HCT116 (cell line): ENCODE measurements at regions not wholly inside any gene's neighbourhood (a gene's known extent, or its start where the extent isn't known, plus 50 kb on each side); places are given as distances from the start of the nearest gene placed in this dataset.

Experiments
- ATAC-seq: fragments of 200-7000 bp; cut with Tn5 transposase; 2 replicates; pipeline ENCODE4 v1.9.1; 2020; ENCODE audit warnings: mild to moderate bottlenecking, moderate library complexity
- BruUV-seq: library from RNA; stranded (reverse); fragments of 400-500 nt; replicated peaks from 2 replicates; lab custom pipeline; 2021; lab: Mats Ljungman, UMichigan
- CTCF ChIA-PET: fragments of 300-600 bp; sonication (Branson Sonifier 250); formaldehyde crosslinking; loops from one replicate; lab custom pipeline; 2021; ENCODE audit warnings: antibody characterized with exemption; lab: Charles Lee
- POLR2A ChIA-PET: fragments of 300-600, 350-600 bp; sonication (Branson Sonifier 250); formaldehyde crosslinking; loops from one replicate; lab custom pipeline; 2021; ENCODE audit warnings: antibody characterized with exemption; lab: Charles Lee
- RAD21 ChIA-PET, 2 experiments: fragments of 300-600 bp; sonication (Branson Sonifier 250); formaldehyde crosslinking; loops; one replicate each; lab custom pipeline; 2023; ENCODE audit warnings: low total read pairs in 2 of 2; ENCODE audit not compliant: uncharacterized antibody in 2 of 2, unreplicated experiment in 2 of 2, low non-redundant PET in 1 of 2; lab: Charles Lee
- DNase-seq: peaks from one replicate; pipeline ENCODE4 v3.0.0-alpha.2; 2010; ENCODE audit warnings: low read depth, low spot score
- H2AFZ ChIP-seq: fragments of 200-600 bp; shearing (Covaris generic), sonication (generic); 2 replicates; pipeline ENCODE4 v1.6.1; 2017; ENCODE audit warnings: low read depth, mixed run types, mixed read lengths, antibody characterized with exemption, low read length; ENCODE audit not compliant: poor library complexity, severe bottlenecking
- H3K27ac ChIP-seq: 2 replicates; pipeline ENCODE4 v1.5.1; 2012; ENCODE audit warnings: low read depth, low read length
- H3K27me3 ChIP-seq: fragments of 200-600 bp; sonication (generic); 2 replicates; pipeline ENCODE4 v1.6.1; 2016; ENCODE audit warnings: mixed run types, low read length, mixed read lengths; ENCODE audit not compliant: insufficient read depth
- H3K36me3 ChIP-seq, 2 experiments: fragments of 200-500 bp in 1 of 2; fragments of 200-600 bp in 1 of 2; sonication (Bioruptor generic) in 1 of 2; sonication (generic) in 1 of 2; 2 replicates each; pipeline versions ENCODE4 v1.5.1 to v1.6.1; 2014 to 2016; ENCODE audit warnings: low read length in 2 of 2, inconsistent platforms in 1 of 2, mixed read lengths in 1 of 2, mixed run types in 1 of 2; ENCODE audit not compliant: insufficient read depth in 2 of 2, control insufficient read depth in 1 of 2
- H3K4me1 ChIP-seq, 2 experiments: fragments of 200-600 bp in 1 of 2; sonication (generic) in 1 of 2; 2 replicates each; pipeline versions ENCODE4 v1.5.1 to v1.6.1; 2012 to 2017; ENCODE audit warnings: low read length in 2 of 2, inconsistent platforms in 1 of 2, mild to moderate bottlenecking in 1 of 2, mixed read lengths in 1 of 2, mixed run types in 1 of 2, moderate library complexity in 1 of 2; ENCODE audit not compliant: insufficient read depth in 2 of 2, control insufficient read depth in 1 of 2
- H3K4me2 ChIP-seq: fragments of 200-600 bp; sonication (generic); 2 replicates; pipeline ENCODE4 v1.6.1; 2017; ENCODE audit warnings: mixed run types, low read length, mixed read lengths
- H3K4me3 ChIP-seq, 2 experiments: fragments of 200-600 bp in 1 of 2; sonication (generic) in 1 of 2; replicated peaks in 1 of 2; 2 replicates each; pipeline ENCODE4 v1.5.1; 2011 to 2016; ENCODE audit warnings: low read length in 2 of 2, control low read depth in 1 of 2, low read depth in 1 of 2, mild to moderate bottlenecking in 1 of 2, mixed read lengths in 1 of 2, mixed run types in 1 of 2
- H3K79me2 ChIP-seq: fragments of 200-600 bp; sonication (generic); 2 replicates; pipeline ENCODE4 v1.6.1; 2017; ENCODE audit warnings: mild to moderate bottlenecking, mixed run types, low read length, moderate library complexity, mixed read lengths; ENCODE audit not compliant: insufficient read depth
- H3K9ac ChIP-seq: fragments of 200-600 bp; sonication (generic); 2 replicates; pipeline ENCODE4 v1.6.1; 2016; ENCODE audit warnings: low read length, mixed read lengths
- H3K9me2 ChIP-seq: fragments of 200-600 bp; sonication (generic), shearing (Covaris generic); 2 replicates; pipeline ENCODE4 v1.6.1; 2017; ENCODE audit warnings: mixed run types, mild to moderate bottlenecking, moderate library complexity; ENCODE audit not compliant: insufficient read depth
- H3K9me3 ChIP-seq, 2 experiments: fragments of 200-500 bp in 1 of 2; fragments of 200-600 bp in 1 of 2; sonication (Bioruptor generic) in 1 of 2; sonication (generic) in 1 of 2; 2 replicates each; pipeline ENCODE4 v1.6.1; 2014 to 2017; ENCODE audit warnings: low read length in 2 of 2, mixed read lengths in 2 of 2, inconsistent platforms in 1 of 2, low read depth in 1 of 2, mild to moderate bottlenecking in 1 of 2, mixed run types in 1 of 2, moderate library complexity in 1 of 2; ENCODE audit not compliant: control insufficient read depth in 1 of 2, insufficient read depth in 1 of 2
- H4K20me1 ChIP-seq: fragments of 200-600 bp; sonication (generic), shearing (Covaris generic); 2 replicates; pipeline ENCODE4 v1.6.1; 2017; ENCODE audit warnings: mixed run types, mild to moderate bottlenecking, moderate library complexity; ENCODE audit not compliant: insufficient read depth
- JUND ChIP-seq: IDR thresholded peaks from 2 replicates; pipeline ENCODE4 v1.6.1; 2012
- TCF7L2 ChIP-seq: IDR thresholded peaks from 2 replicates; pipeline ENCODE4 v1.7.0; 2011; ENCODE audit warnings: borderline replicate concordance, inconsistent platforms; ENCODE audit not compliant: insufficient read depth, insufficient read length; ENCODE audit errors: extremely low read depth
- intact Hi-C: fragments of 100-400 bp; cut with micrococcal nuclease; formaldehyde crosslinking; loops from 2 replicates; pipeline ENCODE4 v1.10.0; 2022
- TF ChIP-seq, protein P1 (sequence below): IDR thresholded peaks from 2 replicates; pipeline ENCODE4 v1.6.1; 2012; ENCODE audit warnings: low read depth

DNA sequence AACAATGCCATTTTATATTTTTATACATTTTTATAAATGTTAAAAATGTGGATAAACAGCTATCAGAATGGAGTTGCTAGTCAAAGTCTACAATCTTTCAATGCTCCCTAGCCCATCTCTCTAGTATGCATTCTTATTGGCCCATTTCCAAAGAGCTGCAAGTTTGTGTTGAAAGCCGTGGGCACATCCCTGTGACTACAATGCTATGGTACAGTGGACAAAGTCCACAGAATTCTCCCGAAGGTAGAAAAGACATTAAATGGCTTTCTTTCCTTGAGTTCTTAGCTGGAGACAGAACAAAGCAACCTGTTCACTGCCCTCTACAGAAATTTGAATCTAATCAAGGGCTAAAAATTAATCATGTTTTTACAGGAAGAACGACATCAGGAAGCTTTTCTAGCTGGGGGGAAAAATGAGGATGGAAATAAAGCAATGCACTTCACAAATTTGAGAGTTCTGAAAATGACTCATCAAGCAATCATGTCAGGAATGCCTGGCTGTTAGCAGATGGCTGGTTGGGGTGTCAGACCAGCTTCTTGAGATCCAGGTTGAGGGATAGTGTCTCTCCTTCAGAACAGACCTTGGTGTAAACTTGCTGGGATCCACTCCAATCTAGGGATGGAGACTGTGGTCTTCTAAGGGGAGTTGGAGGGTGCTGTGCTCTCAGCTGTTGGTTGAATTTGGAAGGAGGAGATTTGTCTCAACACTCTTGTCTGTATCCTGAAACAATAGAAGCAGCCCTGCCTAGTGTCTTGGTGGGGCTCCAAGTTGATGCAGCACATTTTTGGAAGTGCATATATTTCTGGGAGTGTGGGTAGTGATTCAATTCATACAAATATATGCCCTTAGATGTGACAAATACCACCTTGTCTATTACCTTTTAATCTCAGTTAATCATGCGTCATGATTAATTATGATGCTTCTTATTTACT lies 143.4 kb upstream of the PHACTR1 start:
- POLR2A ChIA-PET: no interaction called here
- peak overlapping the region; percentile 93 for H2AFZ ChIP-seq

More for the DNA sequence above, 143.4 kb upstream of the PHACTR1 start:
- BruUV-seq: no TSS peak
- Histone ChIP-seq H3K9me2 (no peaks in the 10 kb centered on the region), H3K79me2 (no peaks in the 10 kb centered on the region), H3K4me3 (peak overlapping the region in 1 of 2 experiments; percentile 24; a peak in 1 of 4 replicates), H3K4me2 (peak overlapping the region; percentile 63), H3K4me1 (peaks cover 7 to 18% of the 10 kb centered on the region in 2 experiments; a peak in 3 of 4 replicates), H3K9me3 (no peaks in the 10 kb centered on the region), H3K36me3 (no peaks in the 10 kb centered on the region), H3K27me3 (no peaks in the 10 kb centered on the region), H4K20me1 (no peaks in the 10 kb centered on the region), H3K27ac (no peak overlapping the region), H3K9ac (no peak overlapping the region)
- intact Hi-C loops: no loop called here
- TF ChIP-seq TCF7L2 (no peak), JUND (peak; percentile 46)
- TF ChIP-seq, protein P1, sequence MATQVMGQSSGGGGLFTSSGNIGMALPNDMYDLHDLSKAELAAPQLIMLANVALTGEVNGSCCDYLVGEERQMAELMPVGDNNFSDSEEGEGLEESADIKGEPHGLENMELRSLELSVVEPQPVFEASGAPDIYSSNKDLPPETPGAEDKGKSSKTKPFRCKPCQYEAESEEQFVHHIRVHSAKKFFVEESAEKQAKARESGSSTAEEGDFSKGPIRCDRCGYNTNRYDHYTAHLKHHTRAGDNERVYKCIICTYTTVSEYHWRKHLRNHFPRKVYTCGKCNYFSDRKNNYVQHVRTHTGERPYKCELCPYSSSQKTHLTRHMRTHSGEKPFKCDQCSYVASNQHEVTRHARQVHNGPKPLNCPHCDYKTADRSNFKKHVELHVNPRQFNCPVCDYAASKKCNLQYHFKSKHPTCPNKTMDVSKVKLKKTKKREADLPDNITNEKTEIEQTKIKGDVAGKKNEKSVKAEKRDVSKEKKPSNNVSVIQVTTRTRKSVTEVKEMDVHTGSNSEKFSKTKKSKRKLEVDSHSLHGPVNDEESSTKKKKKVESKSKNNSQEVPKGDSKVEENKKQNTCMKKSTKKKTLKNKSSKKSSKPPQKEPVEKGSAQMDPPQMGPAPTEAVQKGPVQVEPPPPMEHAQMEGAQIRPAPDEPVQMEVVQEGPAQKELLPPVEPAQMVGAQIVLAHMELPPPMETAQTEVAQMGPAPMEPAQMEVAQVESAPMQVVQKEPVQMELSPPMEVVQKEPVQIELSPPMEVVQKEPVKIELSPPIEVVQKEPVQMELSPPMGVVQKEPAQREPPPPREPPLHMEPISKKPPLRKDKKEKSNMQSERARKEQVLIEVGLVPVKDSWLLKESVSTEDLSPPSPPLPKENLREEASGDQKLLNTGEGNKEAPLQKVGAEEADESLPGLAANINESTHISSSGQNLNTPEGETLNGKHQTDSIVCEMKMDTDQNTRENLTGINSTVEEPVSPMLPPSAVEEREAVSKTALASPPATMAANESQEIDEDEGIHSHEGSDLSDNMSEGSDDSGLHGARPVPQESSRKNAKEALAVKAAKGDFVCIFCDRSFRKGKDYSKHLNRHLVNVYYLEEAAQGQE: no peak
- ATAC-seq (peak; percentile 70), DNase-seq (no peak)
- ChIA-PET CTCF (no interaction called here), RAD21 (no interaction called here)
